Endothelial cell of umbilical vein (primary cell): ENCODE measurements at regions not wholly inside any gene's neighbourhood (a gene's known extent, or its start where the extent isn't known, plus 50 kb on each side); places are given as distances from the start of the nearest gene placed in this dataset.
A peak's percentile ranks its signal among the peaks of the same experiment; 100 is the strongest.

Source experiments
- BruUV-seq: library from RNA; stranded (reverse); fragments of 400-500 nt; replicated peaks from 2 replicates; lab custom pipeline; 2021; lab: Mats Ljungman, UMichigan
- CTCF ChIA-PET: fragments of 300-600, 350-600 bp; sonication (Branson Sonifier 250); formaldehyde crosslinking; loops from one replicate; lab custom pipeline; 2021; ENCODE audit warnings: antibody characterized with exemption, inconsistent platforms; lab: Charles Lee
- POLR2A ChIA-PET: fragments of 300-600, 350-600 bp; sonication (Branson Sonifier 250); formaldehyde crosslinking; loops from one replicate; lab custom pipeline; 2021; ENCODE audit warnings: antibody characterized with exemption, inconsistent platforms; lab: Charles Lee
- DNase-seq: peaks from one replicate; pipeline ENCODE4 v3.0.0-alpha.2; 2011; ENCODE audit warnings: low read depth, low spot score
- FAIRE-seq: peaks from 2 replicates; lab custom pipeline; 2011; peaks lifted over from hg19 to GRCh38; lab: Jason Lieb, UNC
- H2AFZ ChIP-seq: 2 replicates; pipeline ENCODE4 v1.6.0; 2012; ENCODE audit warnings: low read depth, low read length, control low read depth, inconsistent platforms
- H3K27ac ChIP-seq: 2 replicates; pipeline ENCODE4 v1.5.1; 2011; ENCODE audit warnings: low read depth, mild to moderate bottlenecking, control low read depth, low read length, moderate library complexity; ENCODE audit not compliant: insufficient read depth
- H3K27me3 ChIP-seq, 2 experiments: 2 replicates each; pipeline versions ENCODE4 v1.6.0 to v1.6.1; 2011; ENCODE audit warnings: low read length in 2 of 2, mixed read lengths in 1 of 2; ENCODE audit not compliant: control insufficient read depth in 2 of 2, insufficient read depth in 2 of 2
- H3K36me3 ChIP-seq, 2 experiments: 2 replicates in 1 of 2; 3 replicates in 1 of 2; pipeline ENCODE4 v1.5.1; 2011; ENCODE audit warnings: low read length in 2 of 2, mild to moderate bottlenecking in 1 of 2, moderate library complexity in 1 of 2; ENCODE audit not compliant: control insufficient read depth in 2 of 2, insufficient read depth in 2 of 2; ENCODE audit errors: extremely low read depth in 1 of 2
- H3K4me1 ChIP-seq: 3 replicates; pipeline ENCODE4 v1.5.1; 2011; ENCODE audit warnings: mild to moderate bottlenecking, low read length; ENCODE audit not compliant: control insufficient read depth, insufficient read depth; ENCODE audit errors: extremely low read depth
- H3K4me2 ChIP-seq: 2 replicates; pipeline ENCODE4 v1.6.1; 2011; ENCODE audit warnings: low read length, control low read depth, mixed read lengths; ENCODE audit not compliant: insufficient read depth
- H3K4me3 ChIP-seq, 3 experiments: fragments of 200-600 bp in 1 of 3; sonication (generic), shearing (Covaris generic) in 1 of 3; replicated peaks in 1 of 3; 2 replicates each; pipeline ENCODE4 v1.5.1; 2011 to 2016; ENCODE audit warnings: control low read depth in 3 of 3, low read length in 3 of 3, mild to moderate bottlenecking in 2 of 3, inconsistent platforms in 1 of 3, low read depth in 1 of 3, moderate library complexity in 1 of 3; ENCODE audit not compliant: insufficient read depth in 1 of 3
- H3K79me2 ChIP-seq: 2 replicates; pipeline ENCODE4 v1.6.0; 2012; ENCODE audit warnings: low read length, inconsistent platforms; ENCODE audit not compliant: control insufficient read depth, insufficient read depth
- H3K9ac ChIP-seq: replicated peaks from 2 replicates; pipeline ENCODE3; 2011; ENCODE audit warnings: low read length, control low read depth; ENCODE audit not compliant: insufficient read depth; ENCODE audit errors: extremely low read depth
- H3K9me1 ChIP-seq: replicated peaks from 3 replicates; pipeline ENCODE4 v1.6.0; 2011; ENCODE audit warnings: mild to moderate bottlenecking, low read length; ENCODE audit not compliant: control insufficient read depth, insufficient read depth; ENCODE audit errors: extremely low read depth
- H3K9me3 ChIP-seq: replicated peaks from 2 replicates; pipeline ENCODE4 v1.5.1; 2012; ENCODE audit warnings: low read length, inconsistent platforms; ENCODE audit not compliant: control insufficient read depth, insufficient read depth
- H4K20me1 ChIP-seq: replicated peaks from 2 replicates; pipeline ENCODE3; 2011; ENCODE audit warnings: mild to moderate bottlenecking, low read length; ENCODE audit not compliant: control insufficient read depth, insufficient read depth; ENCODE audit errors: extremely low read depth
- EZH2 ChIP-seq: IDR thresholded peaks from 2 replicates; pipeline ENCODE4 v1.6.1; 2012; ENCODE audit warnings: borderline replicate concordance, low read depth, mild to moderate bottlenecking, moderate library complexity, low read length, inconsistent platforms; ENCODE audit not compliant: severe bottlenecking
- FOS ChIP-seq: IDR thresholded peaks from 2 replicates; pipeline ENCODE4 v1.6.1; 2011; ENCODE audit warnings: mild to moderate bottlenecking, low read length, moderate library complexity, borderline replicate concordance; ENCODE audit not compliant: insufficient read depth
- GATA2 ChIP-seq: IDR thresholded peaks from 2 replicates; pipeline ENCODE4 v1.7.0; 2011; ENCODE audit warnings: low read depth, mild to moderate bottlenecking, moderate library complexity, mixed read lengths, low read length; ENCODE audit not compliant: insufficient read length, insufficient read depth
- JUN ChIP-seq: IDR thresholded peaks from 2 replicates; pipeline ENCODE4 v1.6.1; 2011; ENCODE audit warnings: borderline replicate concordance, low read depth; ENCODE audit not compliant: insufficient read length, insufficient read depth
- MYC ChIP-seq: IDR thresholded peaks from one replicate; pipeline ENCODE4 v1.6.1; 2011; ENCODE audit warnings: mild to moderate bottlenecking, low read depth, low read length
- POLR2A ChIP-seq: IDR thresholded peaks from 2 replicates; pipeline ENCODE4 v1.6.1; 2012; ENCODE audit warnings: low read depth, mild to moderate bottlenecking, control low read depth, low read length
- POLR2AphosphoS5 ChIP-seq: IDR thresholded peaks from 2 replicates; pipeline ENCODE4 v1.6.1; 2012; ENCODE audit warnings: low read depth, mild to moderate bottlenecking, control low read depth, low read length, moderate library complexity; ENCODE audit not compliant: insufficient read depth
- dilution Hi-C: fragments of 300-500 bp; cut with MboI; formaldehyde crosslinking; loops from one replicate; pipeline ENCODE4 v1.15.0; 2019; ENCODE audit warnings: low sequenced_read_pairs; ENCODE audit not compliant: extremely low pct_ligation_motif_present
- intact Hi-C: fragments of 100-400 bp; cut with micrococcal nuclease; formaldehyde crosslinking; loops from one replicate; pipeline ENCODE4 v1.10.0; 2022
- TF ChIP-seq, protein P1 (sequence below): IDR thresholded peaks from 2 replicates; pipeline ENCODE4 v1.6.1; 2011; ENCODE audit not compliant: insufficient read depth, insufficient read length
- TF ChIP-seq, protein P2 (sequence below), 2 donors: IDR thresholded peaks; 1 replicate in 1 of 2; 2 replicates in 1 of 2; pipeline ENCODE4 v1.5.1; 2011; ENCODE audit warnings: low read length in 2 of 2, mild to moderate bottlenecking in 2 of 2, moderate library complexity in 2 of 2, control low read depth in 1 of 2, inconsistent platforms in 1 of 2, low read depth in 1 of 2; ENCODE audit not compliant: insufficient read depth in 1 of 2; ENCODE audit errors: extremely low read depth in 1 of 2

- no peak overlapping the region for H3K4me2 ChIP-seq
- no peak overlapping the region for H3K9ac ChIP-seq
- H3K9me1 ChIP-seq, result no peaks in the 10 kb centered on the region
- no peak overlapping the region for H3K4me3 ChIP-seq
- no peak overlapping the region for H3K27ac ChIP-seq
- H3K79me2 ChIP-seq, result no peaks in the 10 kb centered on the region
- POLR2A ChIA-PET, result no interaction called here
- H3K27me3 ChIP-seq, result no peaks in the 10 kb centered on the region
- DNase-seq (peak; percentile 49), FAIRE-seq (peak; percentile 76)
- dilution Hi-C loops (no loop called here), intact Hi-C loops (no loop called here)
- H3K9me3 ChIP-seq, result no peaks in the 10 kb centered on the region
- TF ChIP-seq, protein P1, sequence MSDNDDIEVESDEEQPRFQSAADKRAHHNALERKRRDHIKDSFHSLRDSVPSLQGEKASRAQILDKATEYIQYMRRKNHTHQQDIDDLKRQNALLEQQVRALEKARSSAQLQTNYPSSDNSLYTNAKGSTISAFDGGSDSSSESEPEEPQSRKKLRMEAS, result no peak
- TF ChIP-seq, protein P2, sequence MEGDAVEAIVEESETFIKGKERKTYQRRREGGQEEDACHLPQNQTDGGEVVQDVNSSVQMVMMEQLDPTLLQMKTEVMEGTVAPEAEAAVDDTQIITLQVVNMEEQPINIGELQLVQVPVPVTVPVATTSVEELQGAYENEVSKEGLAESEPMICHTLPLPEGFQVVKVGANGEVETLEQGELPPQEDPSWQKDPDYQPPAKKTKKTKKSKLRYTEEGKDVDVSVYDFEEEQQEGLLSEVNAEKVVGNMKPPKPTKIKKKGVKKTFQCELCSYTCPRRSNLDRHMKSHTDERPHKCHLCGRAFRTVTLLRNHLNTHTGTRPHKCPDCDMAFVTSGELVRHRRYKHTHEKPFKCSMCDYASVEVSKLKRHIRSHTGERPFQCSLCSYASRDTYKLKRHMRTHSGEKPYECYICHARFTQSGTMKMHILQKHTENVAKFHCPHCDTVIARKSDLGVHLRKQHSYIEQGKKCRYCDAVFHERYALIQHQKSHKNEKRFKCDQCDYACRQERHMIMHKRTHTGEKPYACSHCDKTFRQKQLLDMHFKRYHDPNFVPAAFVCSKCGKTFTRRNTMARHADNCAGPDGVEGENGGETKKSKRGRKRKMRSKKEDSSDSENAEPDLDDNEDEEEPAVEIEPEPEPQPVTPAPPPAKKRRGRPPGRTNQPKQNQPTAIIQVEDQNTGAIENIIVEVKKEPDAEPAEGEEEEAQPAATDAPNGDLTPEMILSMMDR (IDR thresholded peaks at IDR 0.05; ENCODE audit: extremely low read depth in 1 of 2, insufficient read depth in 1 of 2, low read depth in 1 of 2, low read length in 2 of 2), result peak; percentile 31 to 55
- BruUV-seq, result no TSS peak
- H4K20me1 ChIP-seq, result no peaks in the 10 kb centered on the region
- H3K36me3 ChIP-seq, result no peaks in the 10 kb centered on the region
- CTCF ChIA-PET, result interaction anchor here (0.6 to 3.0 kb wide), 24 partner anchors 9 to 572 kb away, joined by 3 to 20 read pairs (median 6); partner anchors contain the start of gene FAM20C
- no peaks in the 10 kb centered on the region for H3K4me1 ChIP-seq
- H2AFZ ChIP-seq, result no peak overlapping the region
Measured at GRCh38 chr7:64098-64915, 128.1 kb upstream of the FAM20C start.

DNA sequence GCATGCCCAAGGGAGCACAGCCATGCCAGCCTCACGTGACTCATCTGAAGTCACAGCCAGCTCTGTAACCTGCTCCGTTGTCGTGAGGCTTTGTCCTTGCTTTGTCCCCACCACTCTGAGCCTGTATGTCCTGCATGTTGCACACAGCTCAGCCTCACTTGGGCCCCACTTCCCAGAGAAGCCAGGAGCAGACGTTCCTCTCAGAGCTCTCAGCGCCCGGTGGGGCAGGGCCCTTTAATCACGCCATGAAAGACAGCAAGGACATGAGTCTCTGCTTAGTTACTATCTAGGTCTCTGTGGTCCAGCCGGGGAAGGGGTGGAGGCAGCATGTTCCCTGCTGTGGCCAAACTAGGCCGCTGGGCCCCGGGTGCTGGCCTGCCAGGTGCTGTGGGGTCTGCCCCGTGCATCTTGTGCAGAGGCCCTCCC is 127.4 kb upstream of the FAM20C start:
- no peaks in the 10 kb centered on the region for H3K27me3 ChIP-seq
- H3K9ac ChIP-seq, result no peak overlapping the region
- ChIA-PET CTCF (interaction anchor here (0.8 to 3.0 kb wide), 10 partner anchors 9 to 202 kb away, joined by 3 to 20 read pairs (median 6); partner anchors contain the start of gene FAM20C), POLR2A (no interaction called here)
- H3K27ac ChIP-seq, result no peak overlapping the region
- no TSS peak for BruUV-seq
- no peaks in the 10 kb centered on the region for H3K9me3 ChIP-seq
- no peak overlapping the region for H3K4me3 ChIP-seq
- H3K79me2 ChIP-seq, result no peaks in the 10 kb centered on the region
- no peaks in the 10 kb centered on the region for H3K9me1 ChIP-seq
- TF ChIP-seq, protein P1, result no peak
- TF ChIP-seq, protein P2 (IDR thresholded peaks at IDR 0.05; ENCODE audit: extremely low read depth in 1 of 2, insufficient read depth in 1 of 2, low read depth in 1 of 2, low read length in 2 of 2), result no peak
- no peak for TF ChIP-seq POLR2AphosphoS5
- TF ChIP-seq EZH2, result no peak
- no peak for TF ChIP-seq JUN
- TF ChIP-seq FOS, result no peak
- TF ChIP-seq POLR2A, result no peak
- TF ChIP-seq GATA2, result no peak
- TF ChIP-seq MYC, result no peak
- no peak overlapping the region for H2AFZ ChIP-seq
- DNase-seq (no peak), FAIRE-seq (no peak)
- dilution Hi-C loops, result no loop called here
- no peaks in the 10 kb centered on the region for H4K20me1 ChIP-seq
- intact Hi-C loops, result no loop called here
- no peak overlapping the region for H3K4me2 ChIP-seq
- H3K4me1 ChIP-seq, result no peaks in the 10 kb centered on the region
- no peaks in the 10 kb centered on the region for H3K36me3 ChIP-seq
